ENCODE measurements at regions not wholly inside any gene's neighbourhood (a gene's known extent, or its start where the extent isn't known, plus 50 kb on each side); places are given as distances from the start of the nearest gene placed in this dataset.

DNA sequence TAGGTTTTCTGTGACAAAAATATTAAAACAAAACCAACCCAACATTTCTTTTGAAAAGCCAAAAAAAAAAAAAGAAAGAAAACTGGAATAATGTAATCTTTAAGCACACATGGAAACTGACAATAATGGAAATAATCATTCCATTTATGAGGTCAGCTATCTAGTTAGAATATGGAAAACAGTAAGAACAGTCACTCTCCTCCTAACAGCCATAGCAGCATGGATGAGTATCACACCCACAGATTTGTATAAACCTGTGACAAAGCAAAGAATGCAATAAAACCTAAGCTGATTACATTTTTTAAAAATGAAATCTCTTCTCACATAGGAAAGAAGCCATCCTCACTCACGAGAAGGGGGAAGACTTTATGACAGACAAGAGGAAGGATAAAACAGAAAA lies 437.8 kb downstream of the NYAP2 start:
- no peaks in the 10 kb centered on the region for H3K27me3 ChIP-seq
- intact Hi-C loops (cut with DNase I; ENCODE audit: low total_unique reads) = no loop called here
- no peak for DNase-seq
- no peak overlapping the region for H3K27ac ChIP-seq
- H3K36me3 ChIP-seq (ENCODE audit: low read depth, missing control alignments) = no peaks in the 10 kb centered on the region
- no peak overlapping the region for H3K4me3 ChIP-seq
- H3K9me3 ChIP-seq = no peaks in the 10 kb centered on the region
- WGBS, 2 donors = 74 to 84% methylated on average over 1 of the region's 1 CpG
- H3K4me1 ChIP-seq = peaks cover 7% of the 10 kb centered on the region
- TF ChIP-seq, protein P1, sequence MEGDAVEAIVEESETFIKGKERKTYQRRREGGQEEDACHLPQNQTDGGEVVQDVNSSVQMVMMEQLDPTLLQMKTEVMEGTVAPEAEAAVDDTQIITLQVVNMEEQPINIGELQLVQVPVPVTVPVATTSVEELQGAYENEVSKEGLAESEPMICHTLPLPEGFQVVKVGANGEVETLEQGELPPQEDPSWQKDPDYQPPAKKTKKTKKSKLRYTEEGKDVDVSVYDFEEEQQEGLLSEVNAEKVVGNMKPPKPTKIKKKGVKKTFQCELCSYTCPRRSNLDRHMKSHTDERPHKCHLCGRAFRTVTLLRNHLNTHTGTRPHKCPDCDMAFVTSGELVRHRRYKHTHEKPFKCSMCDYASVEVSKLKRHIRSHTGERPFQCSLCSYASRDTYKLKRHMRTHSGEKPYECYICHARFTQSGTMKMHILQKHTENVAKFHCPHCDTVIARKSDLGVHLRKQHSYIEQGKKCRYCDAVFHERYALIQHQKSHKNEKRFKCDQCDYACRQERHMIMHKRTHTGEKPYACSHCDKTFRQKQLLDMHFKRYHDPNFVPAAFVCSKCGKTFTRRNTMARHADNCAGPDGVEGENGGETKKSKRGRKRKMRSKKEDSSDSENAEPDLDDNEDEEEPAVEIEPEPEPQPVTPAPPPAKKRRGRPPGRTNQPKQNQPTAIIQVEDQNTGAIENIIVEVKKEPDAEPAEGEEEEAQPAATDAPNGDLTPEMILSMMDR (IDR thresholded peaks at IDR 0.05) = no peak
- no peak for TF ChIP-seq POLR2A (IDR thresholded peaks at IDR 0.05)

DNA sequence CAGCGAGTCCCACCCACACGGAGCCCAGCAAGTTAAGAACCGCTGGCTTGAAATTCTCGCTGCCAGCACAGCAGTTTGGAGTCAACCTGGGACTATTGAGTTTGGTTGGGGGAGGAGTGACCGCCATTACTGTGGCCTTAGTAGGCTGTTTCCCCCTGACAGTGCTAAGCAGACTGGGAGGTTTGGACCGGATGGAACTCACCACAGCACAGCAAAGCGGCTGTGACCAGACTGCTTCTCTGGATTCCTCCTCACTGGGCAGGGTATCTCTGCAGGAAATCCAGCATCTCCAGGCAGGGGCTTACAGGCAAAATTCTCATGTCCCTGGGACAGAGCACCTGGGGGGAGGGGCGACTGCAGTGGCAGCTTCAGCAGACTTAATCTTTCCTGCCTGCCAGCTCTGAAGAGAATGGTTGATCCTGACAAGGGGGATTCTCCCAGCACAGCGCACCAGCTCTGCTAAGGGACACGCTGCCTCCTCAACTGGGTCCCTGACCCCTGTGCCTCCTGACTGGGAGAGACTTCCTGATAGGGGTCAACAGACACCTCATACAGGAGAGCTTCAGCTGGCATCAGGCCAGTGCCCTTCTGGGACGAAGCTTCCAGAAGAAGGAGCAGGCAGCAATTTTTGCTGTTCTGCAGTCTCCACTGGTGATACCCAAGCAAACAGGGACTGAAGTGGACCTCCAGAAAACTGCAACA lies 425.4 kb downstream of the NYAP2 start:
- TF ChIP-seq, protein P1 (IDR thresholded peaks at IDR 0.05) = no peak
- TF ChIP-seq POLR2A (IDR thresholded peaks at IDR 0.05) = no peak
- Histone ChIP-seq H3K4me1 (no peaks in the 10 kb centered on the region), H3K27ac (no peak overlapping the region), H3K36me3 (ENCODE audit: low read depth, missing control alignments) (no peaks in the 10 kb centered on the region), H3K4me3 (no peak overlapping the region), H3K9me3 (no peaks in the 10 kb centered on the region), H3K27me3 (no peaks in the 10 kb centered on the region)
- no peak for DNase-seq
- 69 to 78% methylated on average over 2 to 11 of the region's 11 CpGs for WGBS, 2 donors
- intact Hi-C loops (cut with DNase I; ENCODE audit: low total_unique reads) = no loop called here

DNA sequence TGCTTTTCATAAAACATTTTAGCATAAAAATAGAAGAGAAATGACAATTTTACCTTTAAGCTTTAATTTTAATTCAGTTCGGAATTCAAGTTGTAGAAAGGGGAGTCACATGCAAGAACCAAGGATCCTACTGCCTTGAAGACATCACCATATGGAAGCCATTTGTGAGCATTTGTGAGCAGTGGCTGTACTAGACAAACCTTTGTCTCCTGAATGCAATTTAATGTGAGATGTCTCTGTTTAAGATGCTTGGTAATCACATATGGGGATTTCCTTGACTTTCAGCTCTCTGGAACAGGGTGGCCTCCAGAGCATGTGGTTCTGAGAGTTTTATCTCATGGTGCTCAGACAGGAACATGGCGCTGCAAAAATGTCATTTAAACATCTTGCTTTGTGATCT lies 421.8 kb downstream of the NYAP2 start:
- no peaks in the 10 kb centered on the region for H3K4me1 ChIP-seq
- 72 to 80% methylated on average over 2 of the region's 2 CpGs for WGBS, 2 donors
- H3K9me3 ChIP-seq = no peaks in the 10 kb centered on the region
- H3K27ac ChIP-seq = no peak overlapping the region
- no peak overlapping the region for H3K4me3 ChIP-seq
- no peaks in the 10 kb centered on the region for H3K36me3 ChIP-seq (ENCODE audit: low read depth, missing control alignments)
- TF ChIP-seq POLR2A (IDR thresholded peaks at IDR 0.05) = no peak
- TF ChIP-seq, protein P1 (IDR thresholded peaks at IDR 0.05) = no peak
- DNase-seq = no peak
- no peaks in the 10 kb centered on the region for H3K27me3 ChIP-seq
- intact Hi-C loops (cut with DNase I; ENCODE audit: low total_unique reads) = no loop called here

DNA sequence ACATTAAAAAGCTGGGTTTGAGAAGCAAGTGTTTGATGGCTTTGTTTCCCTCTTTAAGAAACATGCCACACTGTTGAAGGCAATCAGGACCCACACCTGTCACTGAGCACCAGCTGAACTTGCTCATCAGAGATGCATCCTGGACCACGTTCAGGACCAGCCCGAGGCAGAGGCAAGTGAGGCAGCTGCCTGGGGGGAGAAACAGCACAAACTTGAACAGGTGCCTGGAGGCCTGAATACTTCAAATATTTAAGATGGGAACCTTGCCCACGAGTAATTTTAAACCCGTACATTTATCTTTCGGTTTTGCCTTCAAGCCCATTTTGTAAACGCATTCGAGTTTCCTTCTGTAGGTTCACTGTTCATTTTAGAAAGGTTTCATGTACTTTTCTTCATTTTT lies 421.3 kb downstream of the NYAP2 start:
- WGBS, 2 donors = 75 to 77% methylated on average over 7 of the region's 7 CpGs
- Histone ChIP-seq H3K4me1 (no peaks in the 10 kb centered on the region), H3K27ac (no peak overlapping the region), H3K27me3 (no peaks in the 10 kb centered on the region), H3K36me3 (ENCODE audit: low read depth, missing control alignments) (no peaks in the 10 kb centered on the region), H3K4me3 (no peak overlapping the region), H3K9me3 (no peaks in the 10 kb centered on the region)
- no peak for DNase-seq
- TF ChIP-seq, protein P1 (IDR thresholded peaks at IDR 0.05) = no peak
- TF ChIP-seq POLR2A (IDR thresholded peaks at IDR 0.05) = no peak
- intact Hi-C loops (cut with DNase I; ENCODE audit: low total_unique reads) = no loop called here

DNA sequence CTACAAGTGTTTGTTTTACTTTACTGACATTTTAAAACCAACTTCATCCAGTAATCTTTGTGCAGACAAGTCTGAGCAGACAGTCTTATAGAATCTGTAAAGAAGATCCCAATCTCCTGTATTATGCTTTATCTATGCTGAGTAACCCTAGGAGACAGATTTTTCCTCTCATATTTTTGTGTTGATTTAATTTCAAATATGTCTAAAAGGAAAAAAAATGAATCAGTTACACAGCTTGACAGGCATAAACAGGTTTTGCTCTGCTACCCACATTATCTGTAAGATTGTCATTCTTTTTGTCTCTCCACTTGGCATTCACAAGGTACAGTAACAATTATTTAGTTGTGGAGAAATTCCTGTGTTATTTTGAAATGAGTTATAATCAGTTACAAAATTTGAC lies 415.0 kb downstream of the NYAP2 start:
- Histone ChIP-seq H3K9me3 (no peaks in the 10 kb centered on the region), H3K4me1 (no peaks in the 10 kb centered on the region), H3K36me3 (ENCODE audit: low read depth, missing control alignments) (no peaks in the 10 kb centered on the region), H3K27ac (no peak overlapping the region), H3K4me3 (no peak overlapping the region), H3K27me3 (no peaks in the 10 kb centered on the region)
- TF ChIP-seq, protein P1 (IDR thresholded peaks at IDR 0.05) = no peak
- TF ChIP-seq POLR2A (IDR thresholded peaks at IDR 0.05) = no peak
- no peak for DNase-seq
- intact Hi-C loops (cut with DNase I; ENCODE audit: low total_unique reads) = no loop called here

Data from testis (tissue), 2 donors.